ENCODE measurements at regions not wholly inside any gene's neighbourhood (a gene's known extent, or its start where the extent isn't known, plus 50 kb on each side); places are given as distances from the start of the nearest gene placed in this dataset.

- no peaks in the 10 kb centered on the region for H3K27me3 ChIP-seq (ENCODE audit: control insufficient read depth, insufficient read depth, low read length)
- H3K4me2 ChIP-seq (ENCODE audit: low read length), result no peak overlapping the region
- H3K4me3 ChIP-seq (ENCODE audit: low read length), result no peak overlapping the region
These were observed 388.5 kb downstream of the LMO4 start for GRCh38 chr1:87717157-87717670.

GRCh38 chr1:87718241-87718950 is 389.7 kb downstream of the LMO4 start:
- no peak overlapping the region for H3K9ac ChIP-seq (ENCODE audit: low read depth, low read length)
- H3K4me3 ChIP-seq (ENCODE audit: low read length), result no peak overlapping the region
- H3K9me3 ChIP-seq (replicated peaks; ENCODE audit: low read length), result no peaks in the 10 kb centered on the region
- no peaks in the 10 kb centered on the region for H3K27me3 ChIP-seq (ENCODE audit: control insufficient read depth, insufficient read depth, low read length)
- no peaks in the 10 kb centered on the region for H3K36me3 ChIP-seq (ENCODE audit: insufficient read depth, low read length)
- H3K4me1 ChIP-seq (ENCODE audit: control insufficient read depth, insufficient read depth, low read length), result no peaks in the 10 kb centered on the region
- no peak overlapping the region for H3K4me2 ChIP-seq (ENCODE audit: low read length)

More at GRCh38 chr1:87717157-87717670, 388.5 kb downstream of the LMO4 start:
- Histone ChIP-seq H3K9me3 (replicated peaks; ENCODE audit: low read length) (no peaks in the 10 kb centered on the region), H3K4me1 (ENCODE audit: control insufficient read depth, insufficient read depth, low read length) (no peaks in the 10 kb centered on the region), H3K36me3 (ENCODE audit: insufficient read depth, low read length) (no peaks in the 10 kb centered on the region), H3K9ac (ENCODE audit: low read depth, low read length) (no peak overlapping the region)

GRCh38 chr1:87719658-87720057 is 391.0 kb downstream of the LMO4 start:
- Histone ChIP-seq H3K4me3 (ENCODE audit: low read length) (no peak overlapping the region), H3K36me3 (ENCODE audit: insufficient read depth, low read length) (no peaks in the 10 kb centered on the region), H3K4me1 (ENCODE audit: control insufficient read depth, insufficient read depth, low read length) (no peaks in the 10 kb centered on the region), H3K4me2 (ENCODE audit: low read length) (no peak overlapping the region), H3K27me3 (ENCODE audit: control insufficient read depth, insufficient read depth, low read length) (no peaks in the 10 kb centered on the region), H3K9me3 (replicated peaks; ENCODE audit: low read length) (no peaks in the 10 kb centered on the region), H3K9ac (ENCODE audit: low read depth, low read length) (no peak overlapping the region)

- no peak overlapping the region for H3K9ac ChIP-seq (ENCODE audit: low read depth, low read length)
- H3K9me3 ChIP-seq (replicated peaks; ENCODE audit: low read length), result no peaks in the 10 kb centered on the region
- H3K27me3 ChIP-seq (ENCODE audit: control insufficient read depth, insufficient read depth, low read length), result no peaks in the 10 kb centered on the region
- no peaks in the 10 kb centered on the region for H3K36me3 ChIP-seq (ENCODE audit: insufficient read depth, low read length)
- H3K4me1 ChIP-seq (ENCODE audit: control insufficient read depth, insufficient read depth, low read length), result no peaks in the 10 kb centered on the region
- H3K4me2 ChIP-seq (ENCODE audit: low read length), result no peak overlapping the region
- no peak overlapping the region for H3K4me3 ChIP-seq (ENCODE audit: low read length)
These were observed 391.9 kb downstream of the LMO4 start for GRCh38 chr1:87720561-87720960.

GRCh38 chr1:87723193-87723592 is 394.5 kb downstream of the LMO4 start:
- no peak overlapping the region for H3K4me2 ChIP-seq (ENCODE audit: low read length)

GRCh38 chr1:87728169-87728568 is 399.5 kb downstream of the LMO4 start:
- no peaks in the 10 kb centered on the region for H3K9me3 ChIP-seq (replicated peaks; ENCODE audit: low read length)
- no peaks in the 10 kb centered on the region for H3K27me3 ChIP-seq (ENCODE audit: control insufficient read depth, insufficient read depth, low read length)
- no peaks in the 10 kb centered on the region for H3K4me1 ChIP-seq (ENCODE audit: control insufficient read depth, insufficient read depth, low read length)
- H3K4me2 ChIP-seq (ENCODE audit: low read length), result no peak overlapping the region
- no peak overlapping the region for H3K4me3 ChIP-seq (ENCODE audit: low read length)
- H3K36me3 ChIP-seq (ENCODE audit: insufficient read depth, low read length), result no peaks in the 10 kb centered on the region
- no peak overlapping the region for H3K9ac ChIP-seq (ENCODE audit: low read depth, low read length)

More at GRCh38 chr1:87723193-87723592, 394.5 kb downstream of the LMO4 start:
- Histone ChIP-seq H3K36me3 (ENCODE audit: insufficient read depth, low read length) (no peaks in the 10 kb centered on the region), H3K9me3 (replicated peaks; ENCODE audit: low read length) (no peaks in the 10 kb centered on the region), H3K4me3 (ENCODE audit: low read length) (no peak overlapping the region), H3K27me3 (ENCODE audit: control insufficient read depth, insufficient read depth, low read length) (no peaks in the 10 kb centered on the region), H3K9ac (ENCODE audit: low read depth, low read length) (no peak overlapping the region), H3K4me1 (ENCODE audit: control insufficient read depth, insufficient read depth, low read length) (no peaks in the 10 kb centered on the region)

GRCh38 chr1:87730274-87731216 is 401.9 kb downstream of the LMO4 start:
- Histone ChIP-seq H3K9me3 (replicated peaks; ENCODE audit: low read length) (no peaks in the 10 kb centered on the region), H3K9ac (ENCODE audit: low read depth, low read length) (no peak overlapping the region), H3K4me2 (ENCODE audit: low read length) (no peak overlapping the region), H3K4me3 (ENCODE audit: low read length) (no peak overlapping the region), H3K4me1 (ENCODE audit: control insufficient read depth, insufficient read depth, low read length) (no peaks in the 10 kb centered on the region), H3K27me3 (ENCODE audit: control insufficient read depth, insufficient read depth, low read length) (no peaks in the 10 kb centered on the region), H3K36me3 (ENCODE audit: insufficient read depth, low read length) (no peaks in the 10 kb centered on the region)

- Histone ChIP-seq H3K4me2 (ENCODE audit: low read length) (no peak overlapping the region), H3K9me3 (replicated peaks; ENCODE audit: low read length) (no peaks in the 10 kb centered on the region), H3K4me1 (ENCODE audit: control insufficient read depth, insufficient read depth, low read length) (no peaks in the 10 kb centered on the region)
These were observed 404.7 kb downstream of the LMO4 start for GRCh38 chr1:87733386-87733785.

GRCh38 chr1:87735750-87736149 is 407.1 kb downstream of the LMO4 start:
- Histone ChIP-seq H3K4me2 (ENCODE audit: low read length) (no peak overlapping the region), H3K36me3 (ENCODE audit: insufficient read depth, low read length) (no peaks in the 10 kb centered on the region), H3K27me3 (ENCODE audit: control insufficient read depth, insufficient read depth, low read length) (no peaks in the 10 kb centered on the region), H3K9me3 (replicated peaks; ENCODE audit: low read length) (no peaks in the 10 kb centered on the region), H3K4me1 (ENCODE audit: control insufficient read depth, insufficient read depth, low read length) (no peaks in the 10 kb centered on the region), H3K4me3 (ENCODE audit: low read length) (no peak overlapping the region), H3K9ac (ENCODE audit: low read depth, low read length) (no peak overlapping the region)

More at GRCh38 chr1:87733386-87733785, 404.7 kb downstream of the LMO4 start:
- Histone ChIP-seq H3K4me3 (ENCODE audit: low read length) (no peak overlapping the region), H3K9ac (ENCODE audit: low read depth, low read length) (no peak overlapping the region), H3K36me3 (ENCODE audit: insufficient read depth, low read length) (no peaks in the 10 kb centered on the region), H3K27me3 (ENCODE audit: control insufficient read depth, insufficient read depth, low read length) (no peaks in the 10 kb centered on the region)

GRCh38 chr1:87739141-87739540 is 410.5 kb downstream of the LMO4 start:
- no peaks in the 10 kb centered on the region for H3K27me3 ChIP-seq (ENCODE audit: control insufficient read depth, insufficient read depth, low read length)
- H3K36me3 ChIP-seq (ENCODE audit: insufficient read depth, low read length), result no peaks in the 10 kb centered on the region

GRCh38 chr1:87739704-87740103 is 411.0 kb downstream of the LMO4 start:
- Histone ChIP-seq H3K9ac (ENCODE audit: low read depth, low read length) (no peak overlapping the region), H3K9me3 (replicated peaks; ENCODE audit: low read length) (no peaks in the 10 kb centered on the region), H3K4me1 (ENCODE audit: control insufficient read depth, insufficient read depth, low read length) (no peaks in the 10 kb centered on the region), H3K36me3 (ENCODE audit: insufficient read depth, low read length) (no peaks in the 10 kb centered on the region), H3K27me3 (ENCODE audit: control insufficient read depth, insufficient read depth, low read length) (no peaks in the 10 kb centered on the region), H3K4me2 (ENCODE audit: low read length) (no peak overlapping the region), H3K4me3 (ENCODE audit: low read length) (no peak overlapping the region)

More at GRCh38 chr1:87739141-87739540, 410.5 kb downstream of the LMO4 start:
- no peaks in the 10 kb centered on the region for H3K4me1 ChIP-seq (ENCODE audit: control insufficient read depth, insufficient read depth, low read length)
- no peak overlapping the region for H3K9ac ChIP-seq (ENCODE audit: low read depth, low read length)
- H3K9me3 ChIP-seq (replicated peaks; ENCODE audit: low read length), result no peaks in the 10 kb centered on the region
- H3K4me2 ChIP-seq (ENCODE audit: low read length), result no peak overlapping the region
- no peak overlapping the region for H3K4me3 ChIP-seq (ENCODE audit: low read length)
